MCF 10A (cell line): ENCODE measurements at regions not wholly inside any gene's neighbourhood (a gene's known extent, or its start where the extent isn't known, plus 50 kb on each side); places are given as distances from the start of the nearest gene placed in this dataset.

Experiments used
- BruUV-seq: library from RNA; stranded (reverse); fragments of 400-500 nt; replicated peaks from 2 replicates; lab custom pipeline; 2021; lab: Mats Ljungman, UMichigan
- CTCF ChIA-PET: fragments of 300-600 bp; sonication (Branson Sonifier 250); formaldehyde crosslinking; extraction: SDS; loops from one replicate; lab custom pipeline; 2021; ENCODE audit warnings: antibody characterized with exemption, inconsistent platforms; lab: Yijun Ruan, JAX
- POLR2A ChIA-PET: fragments of 300-600, 350-650 bp; sonication (Branson Sonifier 250); formaldehyde crosslinking; extraction: SDS; loops from one replicate; lab custom pipeline; 2020; ENCODE audit warnings: antibody characterized with exemption, inconsistent platforms; lab: Yijun Ruan, JAX
- DNase-seq: peaks from one replicate; pipeline ENCODE4 v3.0.0-alpha.2; 2018; ENCODE audit not compliant: unreplicated experiment
- H3K27ac Mint-ChIP-seq: one replicate; pipeline ENCODE4 v1.8.0; 2022; ENCODE audit warnings: mild to moderate bottlenecking, low read depth, mixed read lengths; ENCODE audit not compliant: unreplicated experiment
- H3K27me3 Mint-ChIP-seq: one replicate; pipeline ENCODE4 v1.8.0; 2022; ENCODE audit warnings: mixed read lengths; ENCODE audit not compliant: insufficient read depth, unreplicated experiment
- H3K36me3 Mint-ChIP-seq: one replicate; pipeline ENCODE4 v1.8.0; 2022; ENCODE audit warnings: mild to moderate bottlenecking, moderate library complexity, mixed read lengths; ENCODE audit not compliant: insufficient read depth, unreplicated experiment
- H3K4me1 Mint-ChIP-seq: one replicate; pipeline ENCODE4 v1.8.0; 2022; ENCODE audit warnings: mixed read lengths; ENCODE audit not compliant: insufficient read depth, unreplicated experiment
- H3K4me3 Mint-ChIP-seq: one replicate; pipeline ENCODE4 v1.8.0; 2022; ENCODE audit warnings: mild to moderate bottlenecking, moderate library complexity, mixed read lengths; ENCODE audit not compliant: unreplicated experiment
- H3K9me3 Mint-ChIP-seq: one replicate; pipeline ENCODE4 v1.8.0; 2022; ENCODE audit warnings: mixed read lengths; ENCODE audit not compliant: unreplicated experiment
- intact Hi-C: fragments of 100-400 bp; cut with micrococcal nuclease; formaldehyde crosslinking; loops from 2 replicates; pipeline ENCODE4 v1.14.1; 2022
- TF ChIP-seq, protein P1 (sequence below): fragments of 200-600 bp; IDR thresholded peaks from one replicate; pipeline ENCODE4 v1.8.0; 2022; ENCODE audit warnings: antibody characterized with exemption, mild to moderate bottlenecking; ENCODE audit not compliant: unreplicated experiment

DNA sequence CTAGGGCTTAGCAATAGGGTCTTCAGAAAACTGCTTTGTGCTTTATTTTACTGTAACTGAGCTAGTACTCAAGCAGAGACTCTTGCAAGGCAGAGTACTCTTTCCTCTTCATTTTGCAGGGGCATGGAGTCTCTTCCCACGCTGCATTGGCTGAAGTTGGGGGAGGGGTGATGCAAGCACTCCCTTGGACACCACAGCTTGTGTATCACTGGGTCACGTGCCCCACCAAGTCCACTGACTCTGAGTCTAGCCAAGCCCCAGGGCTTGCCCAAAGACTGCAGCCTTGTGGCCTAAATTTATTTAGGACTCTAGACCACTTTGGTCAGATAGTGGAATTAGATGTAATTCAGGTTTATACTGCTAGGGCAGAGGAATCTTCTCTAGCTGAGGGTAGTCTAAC, 1075.0 kb upstream of the ADGRB3 start:
- no peaks in the 10 kb centered on the region for H3K27me3 Mint-ChIP-seq
- CTCF ChIA-PET: interaction anchor here (0.6 kb wide), 1 partner anchor 77 kb away, joined by 4 read pairs; no protein-coding TSS in a partner anchor
- H3K4me1 Mint-ChIP-seq: no peaks in the 10 kb centered on the region
- DNase-seq: no peak
- no peak overlapping the region for H3K27ac Mint-ChIP-seq
- peaks cover 20% of the 10 kb centered on the region for H3K9me3 Mint-ChIP-seq
- TF ChIP-seq, protein P1, sequence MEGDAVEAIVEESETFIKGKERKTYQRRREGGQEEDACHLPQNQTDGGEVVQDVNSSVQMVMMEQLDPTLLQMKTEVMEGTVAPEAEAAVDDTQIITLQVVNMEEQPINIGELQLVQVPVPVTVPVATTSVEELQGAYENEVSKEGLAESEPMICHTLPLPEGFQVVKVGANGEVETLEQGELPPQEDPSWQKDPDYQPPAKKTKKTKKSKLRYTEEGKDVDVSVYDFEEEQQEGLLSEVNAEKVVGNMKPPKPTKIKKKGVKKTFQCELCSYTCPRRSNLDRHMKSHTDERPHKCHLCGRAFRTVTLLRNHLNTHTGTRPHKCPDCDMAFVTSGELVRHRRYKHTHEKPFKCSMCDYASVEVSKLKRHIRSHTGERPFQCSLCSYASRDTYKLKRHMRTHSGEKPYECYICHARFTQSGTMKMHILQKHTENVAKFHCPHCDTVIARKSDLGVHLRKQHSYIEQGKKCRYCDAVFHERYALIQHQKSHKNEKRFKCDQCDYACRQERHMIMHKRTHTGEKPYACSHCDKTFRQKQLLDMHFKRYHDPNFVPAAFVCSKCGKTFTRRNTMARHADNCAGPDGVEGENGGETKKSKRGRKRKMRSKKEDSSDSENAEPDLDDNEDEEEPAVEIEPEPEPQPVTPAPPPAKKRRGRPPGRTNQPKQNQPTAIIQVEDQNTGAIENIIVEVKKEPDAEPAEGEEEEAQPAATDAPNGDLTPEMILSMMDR: no peak
- no peaks in the 10 kb centered on the region for H3K36me3 Mint-ChIP-seq
- no TSS peak for BruUV-seq
- intact Hi-C loops: no loop called here
- POLR2A ChIA-PET: no interaction called here
- H3K4me3 Mint-ChIP-seq: no peak overlapping the region

DNA sequence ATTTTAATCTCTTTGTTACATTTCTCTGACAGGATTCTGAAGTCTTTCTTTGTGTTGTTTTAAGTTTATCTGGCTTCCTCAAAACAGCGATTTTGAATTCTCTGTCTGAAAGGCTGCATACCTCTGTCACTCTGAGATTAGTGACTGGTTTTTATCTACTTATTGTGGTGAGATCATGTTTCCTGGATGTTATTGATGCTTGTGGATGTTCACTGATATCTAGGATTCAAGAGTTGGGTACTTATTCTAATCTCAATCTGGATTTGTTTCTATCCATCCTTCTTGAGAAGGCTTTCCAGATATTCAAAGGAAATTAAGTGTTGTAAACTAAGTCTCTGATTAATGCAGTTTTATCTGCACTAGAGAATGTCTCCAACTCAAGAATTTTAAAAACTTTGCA, 1076.1 kb upstream of the ADGRB3 start:
- intact Hi-C loops: no loop called here
- peaks cover 22% of the 10 kb centered on the region for H3K9me3 Mint-ChIP-seq
- ChIA-PET CTCF (no interaction called here), POLR2A (no interaction called here)
- H3K36me3 Mint-ChIP-seq: no peaks in the 10 kb centered on the region
- H3K27me3 Mint-ChIP-seq: no peaks in the 10 kb centered on the region
- no peaks in the 10 kb centered on the region for H3K4me1 Mint-ChIP-seq
- no TSS peak for BruUV-seq
- H3K27ac Mint-ChIP-seq: no peak overlapping the region
- TF ChIP-seq, protein P1: no peak
- no peak for DNase-seq
- H3K4me3 Mint-ChIP-seq: no peak overlapping the region

DNA sequence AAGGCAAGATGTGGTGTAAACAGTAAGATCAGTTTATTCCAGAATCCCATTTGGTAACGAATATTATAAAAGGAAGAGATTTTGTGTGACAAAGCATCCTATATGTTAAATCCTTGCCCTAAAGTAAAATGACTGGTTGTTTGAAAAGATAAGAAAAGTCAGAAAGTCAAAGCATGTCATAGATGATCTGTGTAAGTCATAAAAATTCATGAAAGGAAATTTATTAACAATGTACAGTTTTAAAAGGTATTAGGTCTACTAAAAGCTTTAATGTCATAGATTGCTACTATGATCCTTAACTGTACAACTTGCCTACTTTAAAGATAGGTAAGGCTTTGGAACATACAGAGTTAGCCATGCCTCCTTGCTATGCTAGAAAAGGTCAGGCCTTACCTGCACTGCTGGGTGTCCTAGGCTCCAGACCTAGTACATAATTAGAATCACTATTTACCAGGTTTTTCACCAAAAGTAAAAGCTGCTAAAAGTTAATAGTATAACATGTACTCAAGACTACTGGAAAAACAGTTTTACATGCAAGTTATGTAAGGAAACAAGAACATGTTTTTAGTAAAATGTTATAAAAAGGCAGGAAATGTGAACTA, 1090.1 kb upstream of the ADGRB3 start:
- H3K4me3 Mint-ChIP-seq: no peak overlapping the region
- H3K27ac Mint-ChIP-seq: no peak overlapping the region
- TF ChIP-seq, protein P1: no peak
- ChIA-PET CTCF (interaction anchor here (0.6 to 1.1 kb wide), 2 partner anchors 902 to 907 kb away, joined by 3 to 4 read pairs; no protein-coding TSS in a partner anchor), POLR2A (no interaction called here)
- peaks cover 9% of the 10 kb centered on the region for H3K4me1 Mint-ChIP-seq
- no TSS peak for BruUV-seq
- DNase-seq: peak; percentile 8
- H3K9me3 Mint-ChIP-seq: peaks cover 32% of the 10 kb centered on the region
- intact Hi-C loops: loop anchor here (10.0 kb wide), 1 partner anchor 340 kb away; no protein-coding TSS in a partner anchor
- peaks cover 6% of the 10 kb centered on the region for H3K36me3 Mint-ChIP-seq
- H3K27me3 Mint-ChIP-seq: no peaks in the 10 kb centered on the region

DNA sequence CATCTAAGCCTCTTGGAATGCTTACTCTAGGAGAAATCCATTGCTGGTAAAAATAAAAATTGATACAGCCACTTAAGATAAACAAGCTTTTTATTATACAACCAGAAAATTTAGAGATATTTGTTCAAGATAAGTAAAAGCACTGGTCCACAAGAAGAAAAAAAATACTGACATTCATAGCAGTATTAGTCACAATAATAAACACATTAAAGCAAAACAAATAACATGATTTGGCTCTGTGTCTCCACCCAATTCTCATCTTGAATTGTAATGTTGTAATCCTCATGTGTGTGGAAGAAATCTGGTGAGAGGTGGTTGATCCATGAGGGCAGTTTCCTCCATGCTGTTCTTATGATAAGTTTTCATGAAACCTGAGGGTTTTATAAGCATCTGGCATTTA, 1093.5 kb upstream of the ADGRB3 start:
- Mint-ChIP-seq H3K27ac (peak overlapping the region; percentile 76), H3K4me3 (no peak overlapping the region), H3K27me3 (no peaks in the 10 kb centered on the region), H3K36me3 (peaks cover 6% of the 10 kb centered on the region), H3K9me3 (peaks cover 29% of the 10 kb centered on the region), H3K4me1 (peaks cover 9% of the 10 kb centered on the region)
- no TSS peak for BruUV-seq
- intact Hi-C loops: loop anchor here (10.0 kb wide), 1 partner anchor 337 kb away; no protein-coding TSS in a partner anchor
- POLR2A ChIA-PET: no interaction called here
- no peak for DNase-seq
- TF ChIP-seq, protein P1: no peak
- CTCF ChIA-PET: no interaction called here
